Activated CD8-positive, alpha-beta T cell treated with anti-CD3 and anti-CD28 coated beads for 36 hours (primary cell): ENCODE measurements at regions not wholly inside any gene's neighbourhood (a gene's known extent, or its start where the extent isn't known, plus 50 kb on each side); places are given as distances from the start of the nearest gene placed in this dataset.
A peak's percentile ranks its signal among the peaks of the same experiment; 100 is the strongest.

Experiments used
- ATAC-seq: fragments of 200-7000 bp; cut with Tn5 transposase; one replicate; pipeline ENCODE4 v1.10.0; 2021; ENCODE audit warnings: mild to moderate bottlenecking, moderate library complexity
- CTCF ChIA-PET: fragments of 350-600 bp; sonication (Branson Sonifier 250); formaldehyde crosslinking; loops from one replicate; lab custom pipeline; 2021; ENCODE audit warnings: antibody characterized with exemption; lab: Charles Lee
- POLR2A ChIA-PET: fragments of 350-600 bp; sonication (Branson Sonifier 250); formaldehyde crosslinking; loops from one replicate; lab custom pipeline; 2021; ENCODE audit warnings: antibody characterized with exemption; lab: Charles Lee
- DNase-seq: peaks from one replicate; pipeline ENCODE4 v3.0.0-alpha.2; 2020
- H3K27ac Mint-ChIP-seq: one replicate; pipeline ENCODE4 v1.8.0; 2021; ENCODE audit warnings: mild to moderate bottlenecking, mixed read lengths
- H3K27me3 Mint-ChIP-seq: one replicate; pipeline ENCODE4 v1.8.0; 2021; ENCODE audit warnings: mixed read lengths
- H3K36me3 Mint-ChIP-seq: one replicate; pipeline ENCODE4 v1.8.0; 2021; ENCODE audit warnings: low read depth, mixed read lengths
- H3K4me1 Mint-ChIP-seq: one replicate; pipeline ENCODE4 v1.8.0; 2021; ENCODE audit warnings: low read depth, mixed read lengths
- H3K4me3 Mint-ChIP-seq: one replicate; pipeline ENCODE4 v1.8.0; 2021; ENCODE audit warnings: mild to moderate bottlenecking, moderate library complexity, mixed read lengths
- H3K9me3 Mint-ChIP-seq: one replicate; pipeline ENCODE4 v1.8.0; 2021; ENCODE audit warnings: mixed read lengths
- intact Hi-C: fragments of 100-400 bp; cut with micrococcal nuclease; formaldehyde crosslinking; loops from one replicate; pipeline ENCODE4 v1.10.0; 2022
- TF ChIP-seq, protein P1 (sequence below): fragments of 200-600 bp; IDR thresholded peaks from one replicate; pipeline ENCODE4 v1.8.0; 2022; ENCODE audit warnings: antibody characterized with exemption, mild to moderate bottlenecking

DNA sequence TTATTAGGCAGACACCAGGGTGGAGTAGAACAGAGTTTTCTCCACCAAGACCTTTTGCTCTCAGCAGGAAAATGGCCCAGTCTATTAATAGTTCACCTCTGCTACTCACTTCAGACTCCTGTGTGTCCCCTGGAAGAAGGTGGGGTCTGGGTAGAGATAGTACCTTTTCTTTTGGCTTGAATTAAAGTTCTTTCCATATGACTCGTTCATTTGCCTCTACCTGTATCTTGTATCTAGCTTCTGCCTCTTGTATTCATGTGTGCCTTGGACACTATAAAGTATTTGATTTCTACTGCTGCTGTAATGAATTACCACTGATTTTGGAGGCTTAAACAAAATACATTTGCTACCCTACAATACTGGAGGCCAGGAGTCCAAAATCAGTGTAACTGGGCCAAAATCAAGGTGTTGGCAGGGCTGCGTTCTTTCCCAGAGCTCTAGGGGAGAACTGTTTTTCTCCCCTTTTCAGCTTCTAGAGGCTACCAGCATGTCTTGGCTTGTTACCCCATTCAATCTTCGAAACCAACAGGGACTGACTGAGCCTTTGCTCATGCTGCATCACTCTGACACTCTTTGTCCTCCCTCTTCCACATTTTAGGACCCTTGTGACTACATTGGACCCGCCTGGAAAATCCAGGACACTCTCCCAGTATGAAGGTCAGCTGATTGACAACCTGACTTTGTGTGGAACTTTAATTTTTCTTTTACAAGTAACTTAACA is 155.6 kb upstream of the PRSS58 start:
- ATAC-seq (no peak), DNase-seq (no peak)
- Mint-ChIP-seq H3K9me3 (no peaks in the 10 kb centered on the region), H3K36me3 (no peaks in the 10 kb centered on the region), H3K4me3 (no peak overlapping the region), H3K27me3 (no peaks in the 10 kb centered on the region), H3K4me1 (peaks cover 8% of the 10 kb centered on the region), H3K27ac (no peak overlapping the region)
- ChIA-PET CTCF (interaction anchor here (0.8 to 2.0 kb wide), 27 partner anchors 9 to 802 kb away, joined by 3 to 15 read pairs (median 4); no protein-coding TSS in a partner anchor), POLR2A (interaction anchor here (0.8 kb wide), 1 partner anchor 395 kb away, joined by 3 read pairs; no protein-coding TSS in a partner anchor)
- TF ChIP-seq, protein P1, sequence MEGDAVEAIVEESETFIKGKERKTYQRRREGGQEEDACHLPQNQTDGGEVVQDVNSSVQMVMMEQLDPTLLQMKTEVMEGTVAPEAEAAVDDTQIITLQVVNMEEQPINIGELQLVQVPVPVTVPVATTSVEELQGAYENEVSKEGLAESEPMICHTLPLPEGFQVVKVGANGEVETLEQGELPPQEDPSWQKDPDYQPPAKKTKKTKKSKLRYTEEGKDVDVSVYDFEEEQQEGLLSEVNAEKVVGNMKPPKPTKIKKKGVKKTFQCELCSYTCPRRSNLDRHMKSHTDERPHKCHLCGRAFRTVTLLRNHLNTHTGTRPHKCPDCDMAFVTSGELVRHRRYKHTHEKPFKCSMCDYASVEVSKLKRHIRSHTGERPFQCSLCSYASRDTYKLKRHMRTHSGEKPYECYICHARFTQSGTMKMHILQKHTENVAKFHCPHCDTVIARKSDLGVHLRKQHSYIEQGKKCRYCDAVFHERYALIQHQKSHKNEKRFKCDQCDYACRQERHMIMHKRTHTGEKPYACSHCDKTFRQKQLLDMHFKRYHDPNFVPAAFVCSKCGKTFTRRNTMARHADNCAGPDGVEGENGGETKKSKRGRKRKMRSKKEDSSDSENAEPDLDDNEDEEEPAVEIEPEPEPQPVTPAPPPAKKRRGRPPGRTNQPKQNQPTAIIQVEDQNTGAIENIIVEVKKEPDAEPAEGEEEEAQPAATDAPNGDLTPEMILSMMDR, result no peak
- intact Hi-C loops, result no loop called here

DNA sequence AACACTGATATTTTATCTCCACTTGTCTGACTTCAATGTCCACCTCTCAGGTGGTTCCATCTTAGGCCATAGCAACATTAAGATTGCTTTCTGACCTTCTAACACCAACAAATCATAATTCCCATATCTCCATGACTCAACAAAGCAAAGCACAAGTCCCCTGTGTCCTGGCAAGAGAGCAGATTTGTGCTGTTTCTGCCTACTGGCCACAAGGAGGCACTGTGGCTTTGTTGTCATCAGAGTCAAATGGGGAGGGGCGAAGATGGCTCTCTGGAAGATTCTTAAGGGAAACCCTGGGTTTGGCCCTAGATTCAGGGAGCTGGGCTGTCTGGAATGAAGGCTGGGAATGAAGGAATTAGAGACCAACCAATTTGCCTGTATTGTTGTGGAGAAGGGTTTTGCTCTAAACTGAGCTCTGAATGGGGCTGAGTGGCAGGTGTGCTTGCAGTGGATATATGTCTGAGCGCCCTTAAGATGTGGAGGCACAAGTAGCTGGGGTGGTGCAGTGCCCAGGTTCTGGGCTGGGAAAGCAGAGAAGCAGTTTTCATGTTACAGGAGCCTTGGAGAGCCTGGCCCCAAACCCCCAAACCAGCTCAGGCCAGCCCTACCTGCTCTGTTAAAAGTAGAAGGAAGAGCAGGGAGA is 154.8 kb upstream of the PRSS58 start:
- H3K9me3 Mint-ChIP-seq, result no peaks in the 10 kb centered on the region
- no peak overlapping the region for H3K4me3 Mint-ChIP-seq
- peak overlapping the region; percentile 12 for H3K27ac Mint-ChIP-seq
- TF ChIP-seq, protein P1, result peak; percentile 76
- intact Hi-C loops, result no loop called here
- H3K27me3 Mint-ChIP-seq, result no peaks in the 10 kb centered on the region
- CTCF ChIA-PET, result interaction anchor here (0.8 to 2.0 kb wide), 27 partner anchors 9 to 802 kb away, joined by 3 to 15 read pairs (median 4); no protein-coding TSS in a partner anchor
- H3K36me3 Mint-ChIP-seq, result no peaks in the 10 kb centered on the region
- peaks cover 6% of the 10 kb centered on the region for H3K4me1 Mint-ChIP-seq
- POLR2A ChIA-PET, result interaction anchor here (0.8 kb wide), 1 partner anchor 396 kb away, joined by 3 read pairs; no protein-coding TSS in a partner anchor
- ATAC-seq, result peak; percentile 84
- DNase-seq, result peak; percentile 58

DNA sequence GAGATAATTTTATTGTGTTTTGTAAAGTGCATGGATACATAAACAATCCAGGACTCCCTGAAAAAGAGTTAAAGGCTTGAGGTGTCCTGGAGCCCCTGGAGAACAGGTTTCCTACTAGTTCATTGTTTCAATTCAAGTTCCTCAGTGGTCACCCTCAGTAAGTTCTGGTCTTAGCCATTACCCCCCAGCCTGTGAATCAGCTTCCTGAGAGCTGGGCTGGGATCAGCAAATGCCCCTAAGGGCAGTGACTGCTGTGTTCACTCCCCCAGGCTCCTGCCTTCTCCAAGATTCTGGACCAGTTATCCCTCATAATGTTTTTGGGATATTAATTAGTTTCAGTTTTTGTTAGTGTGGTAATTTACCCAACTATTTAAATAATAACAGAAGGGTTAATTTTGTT is 151.6 kb upstream of the PRSS58 start:
- intact Hi-C loops, result no loop called here
- ATAC-seq (no peak), DNase-seq (no peak)
- ChIA-PET CTCF (no interaction called here), POLR2A (no interaction called here)
- H3K27me3 Mint-ChIP-seq, result no peaks in the 10 kb centered on the region
- H3K4me3 Mint-ChIP-seq, result no peak overlapping the region
- TF ChIP-seq, protein P1, result no peak
- H3K27ac Mint-ChIP-seq, result no peak overlapping the region
- peaks cover 6% of the 10 kb centered on the region for H3K4me1 Mint-ChIP-seq
- no peaks in the 10 kb centered on the region for H3K36me3 Mint-ChIP-seq
- H3K9me3 Mint-ChIP-seq, result no peaks in the 10 kb centered on the region

DNA sequence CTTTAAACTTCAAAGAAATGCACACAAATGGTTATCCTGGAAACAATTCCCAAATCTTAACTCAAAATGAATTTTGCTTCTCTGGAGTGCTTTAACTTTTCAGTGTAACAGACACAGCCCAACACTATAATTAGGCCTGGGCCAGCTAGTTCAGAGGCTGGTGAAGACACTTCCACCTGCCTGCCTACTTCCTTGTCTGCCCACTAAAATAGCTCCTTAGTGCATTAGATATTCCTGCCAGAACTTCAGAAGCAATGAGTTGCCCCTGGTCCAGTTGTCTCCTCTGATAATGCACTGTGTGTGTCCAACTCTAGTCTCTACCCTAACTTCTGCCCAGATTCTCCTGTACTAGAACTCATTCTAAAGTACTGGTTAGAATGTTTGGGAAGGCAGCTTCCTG is 150.9 kb upstream of the PRSS58 start:
- ChIA-PET POLR2A (no interaction called here), CTCF (interaction anchor here (0.8 to 1.5 kb wide), 3 partner anchors 10 to 50 kb away, joined by 3 to 7 read pairs (median 3); no protein-coding TSS in a partner anchor)
- ATAC-seq (no peak), DNase-seq (no peak)
- intact Hi-C loops, result no loop called here
- Mint-ChIP-seq H3K36me3 (no peaks in the 10 kb centered on the region), H3K27ac (no peak overlapping the region), H3K4me3 (no peak overlapping the region), H3K27me3 (no peaks in the 10 kb centered on the region), H3K4me1 (peaks cover 6% of the 10 kb centered on the region), H3K9me3 (no peaks in the 10 kb centered on the region)
- TF ChIP-seq, protein P1, result no peak
